GM10266 (cell line): ENCODE measurements at regions not wholly inside any gene's neighbourhood (a gene's known extent, or its start where the extent isn't known, plus 50 kb on each side); places are given as distances from the start of the nearest gene placed in this dataset.

Source experiments
- DNase-seq: peaks from one replicate; pipeline ENCODE4 v3.0.0; 2012; ENCODE audit errors: extremely low spot score
- TF ChIP-seq, protein P1 (sequence below): IDR thresholded peaks from 2 replicates; pipeline ENCODE4 v1.5.1; 2012; ENCODE audit warnings: mild to moderate bottlenecking, low read depth; ENCODE audit not compliant: control insufficient read depth, insufficient read depth; ENCODE audit errors: missing control alignments

DNA sequence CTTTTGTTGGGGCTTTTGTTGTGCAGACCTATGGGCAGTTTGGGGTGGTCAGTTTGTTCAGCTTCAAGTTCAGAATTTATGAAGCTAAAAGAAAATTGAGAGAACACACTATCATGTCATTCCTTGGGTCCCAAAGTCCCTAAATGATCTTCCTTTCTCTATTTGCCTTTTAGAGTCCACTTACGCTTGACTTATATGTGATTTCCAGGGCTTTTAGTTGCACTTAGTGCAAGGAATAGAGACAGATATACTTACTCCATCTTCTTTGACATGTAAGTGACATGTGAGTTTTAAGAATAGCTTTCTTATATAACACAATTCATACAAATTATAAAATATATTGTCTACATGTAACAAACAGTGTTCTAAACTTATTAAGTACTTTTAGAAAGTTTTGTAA, 660.1 kb upstream of the SLITRK1 start:
- DNase-seq: no peak
- TF ChIP-seq, protein P1, sequence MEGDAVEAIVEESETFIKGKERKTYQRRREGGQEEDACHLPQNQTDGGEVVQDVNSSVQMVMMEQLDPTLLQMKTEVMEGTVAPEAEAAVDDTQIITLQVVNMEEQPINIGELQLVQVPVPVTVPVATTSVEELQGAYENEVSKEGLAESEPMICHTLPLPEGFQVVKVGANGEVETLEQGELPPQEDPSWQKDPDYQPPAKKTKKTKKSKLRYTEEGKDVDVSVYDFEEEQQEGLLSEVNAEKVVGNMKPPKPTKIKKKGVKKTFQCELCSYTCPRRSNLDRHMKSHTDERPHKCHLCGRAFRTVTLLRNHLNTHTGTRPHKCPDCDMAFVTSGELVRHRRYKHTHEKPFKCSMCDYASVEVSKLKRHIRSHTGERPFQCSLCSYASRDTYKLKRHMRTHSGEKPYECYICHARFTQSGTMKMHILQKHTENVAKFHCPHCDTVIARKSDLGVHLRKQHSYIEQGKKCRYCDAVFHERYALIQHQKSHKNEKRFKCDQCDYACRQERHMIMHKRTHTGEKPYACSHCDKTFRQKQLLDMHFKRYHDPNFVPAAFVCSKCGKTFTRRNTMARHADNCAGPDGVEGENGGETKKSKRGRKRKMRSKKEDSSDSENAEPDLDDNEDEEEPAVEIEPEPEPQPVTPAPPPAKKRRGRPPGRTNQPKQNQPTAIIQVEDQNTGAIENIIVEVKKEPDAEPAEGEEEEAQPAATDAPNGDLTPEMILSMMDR: no peak

DNA sequence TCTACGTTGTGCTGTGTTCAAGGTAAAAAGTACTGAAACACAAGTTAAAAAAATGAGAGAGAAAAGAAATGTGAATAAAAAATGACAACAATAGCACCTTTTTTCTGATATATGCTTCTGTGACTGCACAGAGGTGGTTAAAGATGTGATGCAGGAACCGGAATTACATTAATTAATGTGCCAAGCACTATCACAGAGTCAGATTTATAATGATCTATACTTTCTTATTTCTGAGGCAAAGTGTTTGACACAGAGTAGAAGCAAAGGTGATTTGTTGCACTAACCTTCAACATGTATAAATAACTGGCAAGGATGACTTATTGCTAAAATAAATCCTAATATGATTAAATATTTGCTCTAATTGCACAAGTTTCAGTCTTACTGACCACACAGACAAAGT, 654.6 kb upstream of the SLITRK1 start:
- no peak for DNase-seq
- TF ChIP-seq, protein P1: no peak

DNA sequence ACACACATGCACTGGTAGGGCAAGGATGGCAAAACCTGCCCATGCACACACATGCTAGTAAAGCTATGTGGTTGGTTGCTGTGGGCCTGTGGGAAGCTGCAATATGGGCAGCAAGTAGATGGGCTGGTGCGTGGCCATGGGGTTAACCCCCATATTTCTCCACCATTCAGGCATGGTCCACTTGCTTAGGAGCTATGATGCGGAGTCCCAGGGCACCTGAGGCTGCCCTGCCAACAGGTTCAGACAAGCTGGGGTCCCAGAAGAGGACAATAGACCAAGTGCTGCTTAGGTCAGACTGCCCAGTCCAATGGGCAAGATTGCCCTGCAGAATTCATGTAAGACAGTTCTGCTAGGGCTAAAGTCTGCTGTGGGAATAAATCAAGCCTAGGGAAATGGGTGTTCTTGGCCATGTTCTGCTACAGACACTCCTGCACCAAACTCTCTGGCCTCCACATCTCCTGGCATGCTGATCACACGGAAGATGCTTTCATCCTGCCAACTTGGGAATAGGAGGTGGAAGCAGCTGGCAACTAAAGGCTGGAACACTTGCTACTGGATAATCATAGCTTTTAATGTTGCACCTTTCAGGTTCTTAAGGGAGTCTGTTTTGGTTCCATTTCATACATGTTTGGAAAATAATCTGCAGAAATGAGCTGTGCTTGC, 646.3 kb upstream of the SLITRK1 start:
- TF ChIP-seq, protein P1: no peak
- DNase-seq: no peak

DNA sequence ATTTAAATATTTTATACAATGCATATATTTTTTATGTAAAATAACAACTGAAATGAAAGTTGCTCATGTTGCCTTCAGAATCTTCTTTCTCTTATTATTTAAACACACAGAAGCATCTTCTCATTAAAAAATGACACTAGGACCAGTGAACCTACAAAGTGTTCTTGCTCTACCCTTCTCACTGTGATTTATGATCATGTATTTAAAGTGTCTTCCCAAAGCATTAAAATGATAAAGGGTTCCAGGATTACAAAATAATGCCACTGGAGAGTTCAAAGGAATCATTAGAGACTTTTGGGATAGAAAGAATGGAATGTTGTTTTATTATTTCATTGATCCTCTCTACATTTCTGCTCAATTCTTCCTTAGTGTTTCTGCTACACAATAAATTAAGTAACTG, 643.6 kb upstream of the SLITRK1 start:
- DNase-seq: no peak
- TF ChIP-seq, protein P1: no peak

DNA sequence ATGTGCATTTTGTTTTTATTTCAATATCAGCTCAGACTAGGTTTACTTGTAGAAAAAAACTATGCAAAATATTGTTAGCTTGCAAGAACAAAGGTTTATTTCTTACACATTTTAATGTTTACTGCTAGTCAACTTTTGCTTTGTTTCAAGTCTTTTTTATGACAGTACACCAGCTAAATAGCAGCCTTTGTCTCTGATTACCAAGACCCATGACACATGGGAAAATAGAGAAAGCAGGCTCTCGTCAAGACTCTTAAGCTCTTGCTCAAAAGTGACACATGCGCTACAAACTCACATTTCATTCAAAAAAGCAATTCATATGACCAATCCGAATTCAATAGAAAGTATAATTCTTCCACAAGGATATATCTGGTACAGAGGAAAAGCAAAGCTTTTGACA, 642.3 kb upstream of the SLITRK1 start:
- TF ChIP-seq, protein P1: no peak
- DNase-seq: no peak

DNA sequence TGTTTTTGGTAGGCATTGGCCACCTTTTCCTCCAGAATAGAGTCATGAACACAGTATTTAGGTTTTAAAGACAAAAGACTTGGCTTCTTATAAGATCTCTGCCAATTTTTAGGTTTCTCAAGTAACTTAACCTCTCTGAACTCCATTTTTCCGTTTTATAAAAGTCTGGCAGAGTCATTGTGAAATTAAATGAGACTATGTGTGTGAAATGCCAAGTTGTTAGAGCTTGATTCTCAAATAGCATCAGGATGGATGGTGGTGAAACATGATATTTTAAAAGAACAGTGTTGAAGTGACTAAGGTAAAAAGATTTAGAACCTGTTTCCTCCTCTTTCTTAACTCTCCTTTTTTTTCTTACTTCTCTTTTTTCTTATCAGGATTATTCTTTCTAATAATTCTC, 617.7 kb upstream of the SLITRK1 start:
- TF ChIP-seq, protein P1: no peak
- no peak for DNase-seq

DNA sequence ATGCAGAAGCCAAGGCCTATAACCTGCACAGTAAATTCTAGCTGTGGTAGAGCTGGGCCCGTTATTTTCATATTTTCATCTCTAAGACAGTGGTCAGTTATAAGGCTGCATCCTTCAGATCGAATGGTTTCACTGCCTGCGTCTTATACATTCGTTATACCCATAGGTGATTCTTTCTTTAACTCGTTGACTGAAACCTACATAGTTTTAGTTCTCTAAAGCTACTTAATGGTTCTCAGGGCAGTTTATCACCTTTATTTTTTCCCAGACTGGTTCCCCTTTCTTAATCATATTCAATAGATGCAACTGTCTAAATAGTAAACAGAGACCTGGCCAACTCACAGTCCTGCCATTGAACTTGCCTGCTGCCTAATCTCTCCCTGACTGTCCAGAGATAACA, 615.3 kb upstream of the SLITRK1 start:
- no peak for DNase-seq
- TF ChIP-seq, protein P1: no peak
